Kidney tubule cell (primary cell): ENCODE measurements at regions not wholly inside any gene's neighbourhood (a gene's known extent, or its start where the extent isn't known, plus 50 kb on each side); places are given as distances from the start of the nearest gene placed in this dataset.
"Not testable (repeated sequence)": the region's sequence is repeated elsewhere in the genome, so short reads cannot be mapped to it uniquely, and the experiment has no call there.

Experiments
- DNase-seq: peaks from one replicate; pipeline ENCODE4 v3.0.0-alpha.2; 2018; ENCODE audit warnings: low spot score

DNA sequence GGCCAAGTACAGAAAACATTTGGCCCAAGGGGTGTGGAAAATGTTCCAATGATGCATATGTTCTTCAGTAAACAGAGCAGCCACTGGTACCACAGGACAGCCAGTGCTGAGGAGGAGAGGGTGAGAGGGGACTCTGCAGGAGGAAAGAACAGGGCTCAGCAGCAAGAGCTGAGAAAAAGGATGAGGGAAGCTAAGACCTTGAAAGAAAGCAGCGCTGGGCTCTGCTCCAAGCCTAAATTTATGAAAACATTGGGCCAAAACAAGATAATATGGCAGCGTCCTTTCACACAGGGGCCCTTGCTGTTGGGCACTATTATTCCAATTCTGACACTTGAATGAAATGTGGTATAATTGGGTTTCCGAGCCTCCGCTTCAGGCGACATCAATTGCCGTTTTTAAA lies 939.0 kb upstream of the FANCL start:
- no peak for DNase-seq

DNA sequence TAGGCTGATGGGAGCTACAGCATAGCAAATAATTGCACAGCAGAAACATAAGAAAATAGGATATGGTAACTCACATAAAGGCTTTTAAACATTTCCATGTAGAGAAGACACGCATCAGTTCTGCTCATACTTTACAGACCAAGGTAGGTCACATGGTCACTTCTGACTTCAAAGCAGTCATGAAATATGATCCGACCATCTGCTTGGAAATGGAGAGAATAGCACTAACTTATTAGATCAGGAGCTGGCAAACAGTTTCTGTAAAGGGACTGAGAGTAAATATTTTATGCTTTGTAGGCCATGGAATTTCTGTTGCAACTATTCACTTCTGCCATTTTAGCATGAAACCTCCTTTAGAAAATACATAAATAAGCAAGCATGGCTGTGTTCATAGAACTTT lies 936.6 kb upstream of the FANCL start:
- no peak for DNase-seq

DNA sequence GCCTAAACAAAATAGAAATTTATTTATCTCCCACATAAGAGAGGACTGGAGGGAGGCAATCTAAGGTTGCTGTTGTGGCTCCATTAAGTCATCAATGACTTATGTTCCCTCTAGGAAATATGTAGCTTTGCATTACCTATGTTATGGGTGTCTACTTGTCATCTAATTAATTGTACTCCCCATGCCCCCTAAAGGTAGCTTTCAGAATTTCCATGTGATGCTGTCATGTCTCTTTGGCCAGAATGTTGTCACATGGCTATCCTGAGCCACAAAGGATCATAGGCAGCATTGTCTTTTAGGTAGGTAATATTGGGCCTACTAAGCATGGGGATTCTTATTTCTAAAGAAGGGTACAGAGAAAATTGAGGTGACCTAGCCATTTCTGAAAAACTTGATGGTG lies 935.6 kb upstream of the FANCL start:
- DNase-seq: no peak

DNA sequence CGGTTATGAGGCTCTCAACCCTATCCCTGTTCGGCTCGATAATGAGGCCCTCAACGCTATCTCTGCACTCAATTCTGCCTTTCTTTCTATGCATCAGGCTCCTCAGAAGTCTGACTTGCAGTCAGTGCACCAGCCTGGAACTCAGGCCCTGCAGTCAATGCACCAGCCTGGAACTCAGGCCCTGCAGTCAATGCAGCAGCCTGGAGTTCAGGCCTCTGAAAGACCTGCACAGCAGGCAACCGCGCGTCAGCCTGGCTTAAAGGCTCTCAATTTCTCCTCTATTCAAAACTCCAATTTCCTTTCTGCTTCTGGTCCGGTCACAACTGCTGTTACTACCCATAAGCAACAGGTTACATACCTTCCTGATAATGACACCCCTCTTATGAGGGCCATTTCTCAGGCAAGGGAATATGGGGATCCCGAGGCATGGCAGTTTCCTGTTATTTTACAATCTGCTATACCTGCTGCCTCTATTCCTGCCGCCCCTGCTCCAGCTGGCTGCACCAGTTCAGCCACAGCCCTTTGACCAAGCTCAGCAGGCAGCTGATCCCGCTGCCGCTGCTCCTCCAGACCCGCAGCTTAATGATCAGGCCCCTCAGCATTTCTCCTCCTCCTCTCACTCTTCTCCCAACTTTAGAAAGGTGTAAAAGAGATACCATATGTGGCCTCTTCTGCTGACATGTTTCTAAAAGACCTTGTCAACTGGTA lies 933.6 kb upstream of the FANCL start:
- no peak for DNase-seq

DNA sequence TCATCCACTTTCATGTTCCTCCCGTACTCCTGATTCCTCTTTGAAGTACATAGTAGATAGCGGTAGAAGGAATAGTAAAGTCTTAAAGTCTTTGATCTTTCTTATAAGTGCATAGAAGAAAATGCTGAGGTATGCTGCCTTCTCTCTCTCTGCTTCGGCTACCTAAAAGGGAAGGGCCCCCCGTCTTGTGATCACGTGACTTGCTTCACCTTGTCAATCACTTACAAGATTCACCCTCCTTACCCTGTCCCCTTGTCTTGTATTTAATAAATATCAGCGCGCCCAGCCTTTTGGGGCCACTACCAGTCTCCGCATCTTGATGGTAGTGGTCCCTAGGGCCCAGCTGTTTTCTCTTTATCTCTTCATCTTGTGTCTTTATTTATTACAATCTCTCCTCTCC lies 932.2 kb upstream of the FANCL start:
- DNase-seq: no peak

DNA sequence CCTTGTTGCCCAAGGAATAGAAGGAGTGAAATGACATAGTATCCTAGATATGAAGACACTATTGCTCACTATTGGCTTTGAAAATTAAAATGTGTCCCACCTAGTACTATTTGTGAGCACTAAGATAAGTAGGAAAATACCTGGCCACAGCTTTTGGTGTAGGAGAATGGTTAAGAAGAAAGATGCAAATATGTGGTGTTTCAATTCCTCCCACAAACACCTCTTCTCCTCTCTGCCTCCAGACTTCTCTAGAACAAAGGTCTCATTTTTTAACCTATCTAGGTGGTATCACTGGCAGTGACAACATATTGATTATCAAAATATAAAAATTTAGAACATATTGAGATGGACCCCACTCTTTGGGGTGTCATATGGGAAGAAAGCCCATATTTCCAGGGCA lies 929.9 kb upstream of the FANCL start:
- no peak for DNase-seq

DNA sequence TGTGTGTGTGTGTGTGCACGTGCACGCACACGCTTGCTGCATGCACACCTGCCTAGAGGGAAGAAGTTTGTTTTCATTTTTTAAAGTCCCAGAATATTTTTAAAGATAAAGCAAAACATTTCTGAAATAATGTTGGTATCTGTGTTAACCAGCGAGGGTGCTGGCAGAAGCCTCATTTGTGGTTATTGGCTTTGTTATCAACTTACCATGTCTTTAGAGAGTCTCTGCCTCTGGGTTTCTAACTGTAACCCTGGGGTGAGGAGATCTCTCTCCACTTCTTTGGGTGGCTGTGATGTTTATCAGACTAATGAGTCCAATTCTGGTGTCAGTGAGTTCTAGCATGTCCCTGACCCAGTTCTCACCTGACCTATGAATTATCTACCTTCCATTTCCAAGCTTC lies 927.6 kb upstream of the FANCL start:
- no peak for DNase-seq

DNA sequence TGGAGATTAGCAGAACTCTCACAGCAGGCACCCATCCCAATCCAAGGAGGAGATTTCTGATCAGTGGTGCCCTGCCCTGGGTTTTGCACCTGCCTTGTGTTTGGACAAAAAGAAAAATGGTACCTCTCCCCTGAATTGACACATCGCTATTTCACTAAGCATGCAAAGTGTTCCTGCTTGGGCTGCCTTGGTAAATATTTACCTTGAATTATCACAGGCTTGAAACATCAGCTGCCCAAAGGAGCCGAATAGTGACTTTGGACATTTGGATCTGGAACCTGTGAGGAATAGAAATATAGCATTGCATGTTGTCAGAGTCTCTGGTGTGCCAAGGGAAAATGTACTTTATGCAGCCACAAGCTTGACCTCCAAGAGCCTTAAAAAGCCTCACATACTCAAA lies 926.4 kb upstream of the FANCL start:
- no peak for DNase-seq

DNA sequence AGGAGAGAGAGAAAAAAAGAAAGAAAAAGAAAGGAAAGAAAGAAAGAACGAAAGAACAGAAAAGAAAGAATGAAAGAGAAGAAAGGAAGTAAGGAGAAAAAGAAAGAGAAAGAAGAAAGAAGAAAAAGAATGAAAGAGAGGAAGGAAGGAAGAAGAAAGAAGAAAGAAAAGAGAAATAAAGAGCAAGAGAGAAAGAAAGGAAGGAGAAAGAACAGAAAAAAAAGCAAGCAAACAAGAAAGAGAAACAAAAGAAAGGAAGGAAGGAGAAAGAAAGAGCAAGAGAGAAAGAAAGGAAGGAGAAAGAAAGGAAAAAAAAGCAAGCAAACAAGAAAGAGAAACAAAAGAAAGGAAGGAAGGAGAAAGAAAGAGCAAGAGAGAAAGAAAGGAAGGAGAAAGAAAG lies 916.8 kb upstream of the FANCL start:
- not testable (repeated sequence) for DNase-seq

DNA sequence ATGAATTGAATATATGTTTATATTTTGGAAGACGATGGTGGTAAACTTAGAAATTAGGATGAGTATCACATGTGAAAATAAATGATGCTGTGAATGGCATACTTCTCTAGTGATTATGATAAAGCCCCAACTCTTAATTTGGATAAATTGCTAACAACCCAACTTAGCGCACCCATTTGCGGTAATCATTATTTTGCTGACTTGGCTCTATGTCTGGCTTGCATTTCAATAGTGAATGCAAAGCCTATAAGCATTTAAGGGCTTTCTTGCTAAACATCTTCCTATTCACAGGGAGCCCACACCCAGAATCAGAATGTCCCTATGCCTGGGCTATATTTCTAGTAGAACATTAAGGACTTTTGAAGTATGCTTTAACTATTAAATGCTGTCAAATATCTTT lies 910.7 kb upstream of the FANCL start:
- no peak for DNase-seq

DNA sequence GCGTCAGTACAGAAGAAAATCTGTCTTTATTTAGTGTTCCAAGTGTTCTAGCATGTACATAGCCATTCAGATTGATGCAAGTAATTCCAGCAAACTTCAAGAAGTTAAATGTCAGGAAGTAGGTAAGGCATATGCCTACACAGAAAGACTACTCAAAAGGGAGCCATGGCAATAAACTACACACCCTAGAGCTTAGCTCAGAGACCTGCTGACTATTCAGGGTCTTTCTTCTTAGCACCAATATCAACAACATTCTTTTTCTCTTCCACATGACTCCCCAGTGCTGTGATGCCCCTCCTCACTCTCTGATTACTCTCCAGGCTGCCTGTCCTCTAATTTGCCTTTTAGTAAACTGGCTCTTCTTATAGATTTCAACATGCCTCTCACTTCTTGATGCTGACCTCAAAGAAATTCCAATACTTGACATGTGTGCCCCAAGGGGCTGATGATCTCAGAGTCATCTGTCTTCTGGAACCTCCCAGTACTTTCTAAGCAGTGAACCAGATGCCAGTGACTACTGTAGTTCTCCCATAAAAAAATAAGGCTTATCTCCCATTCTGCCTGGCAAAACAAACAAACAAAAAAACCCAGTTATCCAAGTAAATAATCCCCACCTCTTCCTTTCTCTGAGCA lies 909.2 kb upstream of the FANCL start:
- no peak for DNase-seq

DNA sequence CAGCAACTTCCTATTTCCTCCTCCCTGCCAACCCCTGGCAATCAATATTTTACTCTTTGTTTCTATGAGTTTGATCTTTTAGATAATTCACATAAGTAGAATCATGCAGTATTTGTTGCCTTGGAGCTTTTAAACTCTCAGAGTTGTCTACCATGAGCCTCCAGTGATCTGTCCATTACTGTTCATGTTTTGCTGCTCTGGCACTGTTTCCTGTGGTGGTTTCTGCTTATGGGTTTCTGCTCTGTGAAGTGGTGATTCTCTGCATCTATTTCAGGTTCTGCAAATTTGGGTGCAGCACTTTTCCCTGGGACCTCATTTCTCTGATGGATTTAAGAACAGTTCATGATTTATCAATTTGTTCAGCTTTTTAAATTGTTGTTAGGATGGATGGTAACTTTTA lies 908.1 kb upstream of the FANCL start:
- DNase-seq: no peak

DNA sequence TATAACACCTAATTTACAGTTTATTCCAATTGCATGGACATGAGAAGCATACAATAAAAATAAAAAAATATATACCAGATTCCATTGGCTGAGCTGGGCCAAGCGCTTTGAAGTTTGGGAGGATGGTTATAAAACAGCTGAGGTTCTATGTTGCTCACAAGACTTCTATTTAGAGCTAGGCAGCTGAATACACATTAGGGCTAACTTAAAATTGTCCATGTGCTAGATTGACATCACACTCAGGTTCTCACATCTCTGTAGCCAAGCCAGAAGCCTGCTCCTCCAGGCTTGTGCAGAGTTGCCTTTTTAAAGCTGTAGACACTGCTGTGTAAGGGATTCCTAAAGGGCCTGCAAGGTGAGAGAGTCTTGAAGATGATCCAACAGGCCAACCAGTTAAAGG lies 871.1 kb upstream of the FANCL start:
- no peak for DNase-seq

DNA sequence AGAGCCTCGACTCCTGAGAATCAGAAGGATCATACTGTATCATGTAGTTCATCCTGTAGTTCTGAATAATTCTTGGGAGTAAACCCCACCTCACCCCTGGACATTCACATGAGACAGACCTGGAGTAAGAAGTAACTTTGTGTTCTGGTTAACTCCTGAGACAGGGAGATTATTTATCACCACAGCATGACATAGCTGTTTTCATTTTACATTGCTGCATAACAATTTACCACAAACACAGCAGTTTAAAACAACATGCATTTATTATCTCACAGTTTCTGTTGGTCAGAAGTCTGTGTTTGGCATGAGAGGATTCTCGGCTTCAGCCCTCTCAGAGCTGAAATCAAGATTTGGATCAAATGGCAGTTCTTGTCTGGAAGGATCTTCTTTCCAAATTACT lies 855.8 kb upstream of the FANCL start:
- no peak for DNase-seq

DNA sequence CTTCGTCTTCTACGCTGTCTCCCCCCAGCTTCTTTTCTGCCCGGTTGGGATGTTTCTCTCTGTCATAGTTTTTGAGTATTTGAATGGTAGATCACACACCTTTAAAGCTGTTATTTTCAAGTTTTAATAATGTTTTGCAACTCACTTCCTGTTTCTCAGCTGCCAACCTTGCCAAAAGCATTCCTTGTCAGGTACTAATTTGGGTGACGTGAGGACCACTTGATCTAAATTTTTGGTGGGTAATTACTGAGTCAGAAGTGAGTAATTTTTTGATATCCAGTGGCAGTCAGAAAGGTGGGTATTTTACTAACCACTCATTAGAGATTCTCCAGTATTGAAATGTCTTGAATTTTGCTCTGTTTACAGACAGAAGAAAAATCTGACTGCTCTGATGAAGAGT lies 852.4 kb upstream of the FANCL start:
- no peak for DNase-seq

DNA sequence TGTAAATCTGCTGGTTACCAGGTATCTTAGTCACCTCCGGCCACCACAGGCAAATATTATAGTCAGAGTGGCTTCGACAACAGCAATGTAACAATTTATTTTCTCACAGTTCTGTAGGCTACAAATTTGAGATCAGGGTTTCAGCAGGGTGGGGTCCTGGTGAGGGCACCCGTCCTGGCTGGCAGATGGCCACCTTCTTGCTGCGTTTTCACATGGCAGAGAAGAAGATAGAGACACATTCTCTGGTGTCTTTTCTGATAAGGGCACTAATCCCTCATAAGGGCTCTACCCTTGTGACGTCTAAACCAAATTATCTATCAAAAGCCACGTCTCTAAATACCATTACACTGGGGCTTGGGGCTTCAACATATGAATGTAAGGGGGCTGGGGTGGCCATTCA lies 843.2 kb upstream of the FANCL start:
- DNase-seq: no peak

DNA sequence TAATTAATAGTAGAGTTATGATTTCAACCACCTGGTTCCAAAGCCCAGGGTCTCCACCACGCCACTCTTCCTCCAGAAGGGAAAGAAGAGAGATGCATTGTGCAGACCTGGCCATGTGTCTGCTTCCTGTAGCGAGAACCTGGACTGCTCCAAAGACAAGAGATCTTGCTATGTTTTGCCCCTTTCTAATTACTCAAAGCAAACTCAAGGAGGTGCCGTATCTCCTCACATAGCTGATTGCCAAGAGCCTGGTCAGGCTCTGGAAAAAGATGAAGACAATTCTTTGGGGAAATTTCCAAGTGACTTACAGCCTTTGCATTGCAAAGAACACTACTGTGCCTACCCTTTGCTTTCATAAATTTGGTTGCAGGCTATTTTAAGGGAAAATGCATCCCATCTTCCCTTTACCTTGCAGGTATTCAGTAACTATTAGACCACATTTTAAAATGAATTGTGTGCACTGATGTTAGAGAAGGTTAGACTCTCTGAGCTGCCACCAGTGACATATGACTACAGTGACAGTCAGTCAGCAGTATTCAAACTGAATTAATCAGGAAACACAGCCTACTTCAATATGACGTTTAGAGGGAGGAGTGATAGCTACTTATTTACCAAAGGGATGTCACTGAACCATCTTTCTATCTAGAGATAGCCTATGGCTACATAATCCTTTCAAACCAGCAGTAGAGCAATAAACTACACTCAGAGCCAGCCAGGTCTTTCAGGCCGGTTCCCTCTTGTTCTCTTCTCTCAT lies 842.1 kb upstream of the FANCL start:
- DNase-seq: no peak

DNA sequence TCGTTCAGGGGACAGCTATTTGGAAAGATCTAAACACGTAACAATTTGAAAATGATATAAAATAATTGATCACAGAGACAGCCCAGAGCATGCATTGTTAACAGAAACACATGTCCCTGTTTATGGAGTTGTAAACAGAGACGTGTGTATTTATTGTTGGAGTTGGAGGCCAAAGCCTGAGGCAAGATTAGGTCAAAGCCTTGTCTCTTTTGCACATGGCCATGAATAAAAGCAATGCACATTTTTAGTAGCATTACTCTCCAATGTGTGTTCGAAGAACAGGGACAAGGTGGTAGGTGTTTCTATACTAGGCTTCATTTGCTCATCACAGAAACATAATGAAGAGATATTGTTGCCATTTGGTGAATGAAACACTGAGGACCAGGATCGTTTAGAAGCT lies 841.5 kb upstream of the FANCL start:
- no peak for DNase-seq

DNA sequence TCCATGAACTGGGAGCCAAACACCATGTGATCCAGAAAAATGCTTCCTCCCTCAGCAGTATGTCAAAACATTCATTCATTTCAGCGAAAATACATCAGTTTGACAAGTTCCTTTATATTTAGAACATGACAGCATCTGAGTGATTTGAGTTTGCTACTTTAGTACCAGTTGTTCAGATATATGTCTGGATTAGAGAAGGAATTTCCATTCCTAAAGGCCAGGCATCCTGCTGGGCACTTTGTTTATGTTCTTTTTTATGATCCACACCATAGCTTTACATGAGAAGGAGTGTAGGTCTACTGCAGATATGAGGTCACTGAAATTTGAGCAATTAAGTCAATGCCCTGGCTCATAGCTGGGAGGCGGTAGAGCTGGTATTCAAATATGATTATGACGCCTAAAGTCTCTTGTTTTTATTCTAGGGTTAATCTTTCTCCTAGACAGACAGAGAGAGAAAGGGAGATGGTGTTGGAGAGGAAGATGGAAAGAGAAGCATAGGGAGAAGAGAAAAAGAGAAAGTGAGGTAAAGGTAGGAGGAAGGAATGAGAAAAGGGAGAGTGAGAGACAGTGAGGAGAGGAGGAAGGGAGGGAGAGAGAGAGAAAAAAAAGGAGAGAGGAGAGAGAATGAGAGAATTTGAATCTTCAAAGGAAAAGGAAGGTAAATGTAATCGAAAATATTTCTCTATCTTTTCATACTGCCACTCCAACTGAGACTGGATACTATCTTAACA lies 839.5 kb upstream of the FANCL start:
- DNase-seq: no peak

DNA sequence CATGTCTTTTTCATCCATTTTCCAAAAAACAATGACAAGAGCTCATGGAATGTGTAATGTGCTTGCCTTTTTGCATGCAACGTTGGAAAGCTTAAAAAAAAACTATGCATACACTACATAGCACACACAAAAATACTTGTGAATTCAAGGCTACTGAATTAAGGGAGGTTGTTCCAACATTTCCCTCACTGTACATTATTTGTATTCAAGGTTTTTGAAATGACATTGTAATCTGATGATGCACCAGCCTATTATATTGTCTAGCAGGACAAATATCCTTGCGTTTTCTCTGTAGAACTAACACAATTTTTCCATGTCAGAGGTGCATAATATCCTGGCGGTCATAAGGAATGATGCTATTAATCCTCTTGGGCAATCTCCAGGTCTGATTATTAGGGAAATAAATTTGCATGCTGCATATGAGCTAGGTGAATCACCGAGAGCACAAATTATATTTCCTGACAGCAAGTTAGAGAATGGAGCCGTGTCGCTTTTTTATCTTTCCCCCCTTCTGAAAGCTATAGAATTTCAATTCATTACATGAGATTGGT lies 836.9 kb upstream of the FANCL start:
- DNase-seq: no peak

DNA sequence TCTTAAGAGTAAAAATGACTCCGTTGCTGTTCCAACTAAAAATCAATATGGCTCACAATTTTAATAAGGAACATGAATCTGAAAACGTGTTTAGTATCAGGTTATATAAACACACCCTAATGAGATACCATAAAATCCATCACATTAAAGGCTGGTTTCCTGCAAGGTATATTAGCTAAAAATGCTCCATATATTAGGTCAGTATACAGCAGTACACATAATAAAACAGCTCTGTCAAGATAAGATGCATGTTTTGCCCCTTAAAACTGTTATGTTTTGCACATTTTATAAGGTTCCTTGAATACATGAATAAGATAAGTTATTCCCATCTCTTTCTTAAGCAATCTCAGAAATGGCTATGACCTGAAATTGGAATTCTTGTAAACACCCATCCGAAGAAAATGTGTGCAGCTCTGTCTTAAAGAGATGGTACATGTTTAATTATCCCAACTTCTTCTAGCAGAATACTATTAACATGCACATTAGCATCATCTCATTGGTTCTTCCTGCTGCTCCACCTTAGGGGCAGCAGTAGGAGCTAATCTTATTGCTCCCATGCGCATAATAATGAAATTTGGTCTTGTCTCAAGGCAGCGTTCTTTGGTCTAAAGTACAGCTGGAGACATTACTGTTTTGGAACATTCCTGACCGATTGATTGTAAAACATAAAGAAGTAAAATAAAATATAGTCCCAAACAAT lies 836.1 kb upstream of the FANCL start:
- DNase-seq: no peak

DNA sequence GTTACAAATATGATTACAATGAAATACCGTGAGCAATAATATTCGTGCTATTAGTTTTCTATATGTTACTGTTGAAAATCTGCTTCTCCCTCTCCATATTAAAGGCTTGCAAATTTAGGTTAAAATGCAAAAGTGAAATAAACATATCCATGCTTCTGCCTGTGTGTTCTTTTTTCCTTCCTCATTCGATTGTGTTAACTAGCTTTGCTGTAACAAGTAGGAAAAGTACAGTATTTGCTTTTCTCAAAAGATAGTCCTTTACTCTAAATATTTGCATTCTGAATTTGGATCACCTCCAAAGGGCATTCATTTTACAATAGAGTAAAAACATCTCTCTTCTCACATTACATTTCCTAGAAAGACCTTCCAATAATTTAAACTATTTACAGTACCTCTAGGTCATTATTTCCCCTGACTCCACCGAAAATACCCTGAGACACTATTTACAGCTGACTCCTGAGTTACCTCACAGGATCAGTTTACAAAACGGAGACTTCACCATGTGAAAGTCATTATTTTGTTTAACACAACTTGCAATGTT lies 835.0 kb upstream of the FANCL start:
- no peak for DNase-seq
